Activated naive CD8-positive, alpha-beta T cell treated with anti-CD3 and anti-CD28 coated beads, Interleukin-2, amount 50 U/mL, for 16 hours (primary cell): ENCODE measurements at regions not wholly inside any gene's neighbourhood (a gene's known extent, or its start where the extent isn't known, plus 50 kb on each side); places are given as distances from the start of the nearest gene placed in this dataset.

Source experiments
- DNase-seq: peaks from one replicate; pipeline ENCODE4 v3.0.0-alpha.2; 2020; ENCODE audit warnings: low read depth, low spot score

DNA sequence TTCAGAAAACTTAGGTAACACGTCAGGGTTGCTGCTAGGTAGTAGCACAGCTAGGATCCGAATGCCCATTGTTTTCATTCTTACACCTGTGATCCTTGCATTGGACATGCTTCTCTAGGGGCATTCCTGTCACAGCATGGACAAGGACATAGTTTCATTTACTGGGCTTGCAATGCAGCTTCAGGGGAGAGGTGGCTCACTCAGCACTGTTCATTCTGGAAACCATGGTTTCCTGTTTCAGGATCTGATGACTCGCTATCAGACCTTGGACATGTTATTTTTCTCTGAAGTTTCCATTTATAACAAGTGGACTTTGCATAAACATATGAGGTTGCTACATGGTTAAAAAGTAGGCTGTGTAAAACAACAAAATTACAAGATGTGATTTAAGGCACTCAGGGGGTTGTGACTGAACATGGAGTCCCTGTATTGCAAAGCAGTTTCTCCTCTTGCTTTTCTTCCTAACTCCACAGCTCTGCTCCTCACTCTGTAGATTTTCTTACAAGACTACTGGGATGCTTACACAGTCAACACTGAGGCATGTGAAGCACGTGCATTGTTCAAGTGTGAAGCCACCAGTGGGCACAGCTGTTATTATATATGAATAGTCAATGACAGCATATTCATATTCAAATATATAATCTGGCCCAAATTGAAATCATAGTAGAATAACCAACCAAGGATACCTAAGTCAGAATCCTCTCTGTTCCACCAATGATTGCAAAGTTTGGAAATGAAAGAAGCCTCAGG, 66.1 kb upstream of the STK32A start:
- DNase-seq: no peak

GRCh38 chr5:147169399-147169798, 65.4 kb upstream of the STK32A start:
- DNase-seq: no peak

DNA sequence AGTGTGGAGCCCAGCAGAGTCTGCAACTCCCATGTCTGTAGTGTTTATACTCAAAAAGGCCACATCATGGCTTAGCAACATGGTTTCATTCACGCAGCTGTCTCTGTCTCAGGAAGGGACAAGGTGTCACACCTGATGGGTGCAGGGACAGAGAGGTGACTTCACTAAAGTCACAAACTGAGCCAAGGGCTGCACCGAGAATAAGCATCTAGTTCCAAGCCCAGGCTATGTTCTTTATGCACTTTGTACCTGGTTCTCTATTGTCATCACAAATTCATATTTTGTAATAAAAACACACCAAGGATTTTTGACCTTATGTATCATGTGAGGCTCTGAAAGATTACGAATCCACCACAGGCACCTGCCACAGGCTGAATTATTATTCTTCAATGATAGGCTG, 64.9 kb upstream of the STK32A start:
- DNase-seq: no peak

DNA sequence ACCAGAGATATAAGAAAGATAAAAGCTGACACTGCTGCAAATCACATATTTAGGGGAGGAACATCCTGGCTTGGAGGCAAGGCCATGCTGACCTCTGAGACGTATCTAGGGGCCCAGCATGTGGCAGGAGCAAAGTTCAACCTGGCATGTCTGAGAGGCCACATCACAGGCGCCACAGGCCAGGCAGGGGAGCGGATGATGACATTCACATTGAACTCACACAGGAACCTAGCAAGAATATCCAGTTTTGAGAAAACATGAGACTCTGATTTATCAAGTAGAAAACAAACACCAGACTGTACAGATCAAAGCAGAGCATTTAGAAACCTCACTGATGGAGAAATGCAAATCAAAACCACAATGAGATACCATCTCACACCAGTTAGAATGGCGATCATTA, 64.2 kb upstream of the STK32A start:
- no peak for DNase-seq

DNA sequence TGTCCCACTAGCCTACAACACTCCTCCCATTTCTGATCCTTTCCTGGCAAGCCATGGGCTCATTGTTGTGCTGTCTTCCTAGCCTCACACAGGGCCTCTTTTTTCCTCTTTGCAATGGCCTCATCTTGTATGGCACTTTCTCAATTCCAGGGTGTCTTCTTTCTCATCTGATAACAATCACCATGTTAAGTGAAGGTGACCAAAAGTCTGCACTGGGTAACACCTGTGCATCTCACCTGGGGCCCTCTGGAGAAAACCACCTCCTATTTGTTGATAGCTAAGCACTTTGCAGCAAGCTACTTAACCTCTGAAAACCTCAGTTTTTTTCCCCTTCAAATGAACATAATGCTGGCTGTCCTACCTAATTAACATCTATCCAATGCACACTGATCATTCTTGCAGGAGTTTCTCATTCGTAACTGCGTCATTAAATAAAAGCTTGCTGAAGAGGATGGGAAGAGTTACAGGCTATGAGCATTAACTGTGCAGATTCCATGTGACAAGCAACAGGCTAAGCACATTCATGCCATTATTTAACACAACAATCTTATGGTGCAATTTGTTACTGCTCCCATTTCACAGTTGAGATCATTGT, 60.1 kb upstream of the STK32A start:
- DNase-seq: no peak

DNA sequence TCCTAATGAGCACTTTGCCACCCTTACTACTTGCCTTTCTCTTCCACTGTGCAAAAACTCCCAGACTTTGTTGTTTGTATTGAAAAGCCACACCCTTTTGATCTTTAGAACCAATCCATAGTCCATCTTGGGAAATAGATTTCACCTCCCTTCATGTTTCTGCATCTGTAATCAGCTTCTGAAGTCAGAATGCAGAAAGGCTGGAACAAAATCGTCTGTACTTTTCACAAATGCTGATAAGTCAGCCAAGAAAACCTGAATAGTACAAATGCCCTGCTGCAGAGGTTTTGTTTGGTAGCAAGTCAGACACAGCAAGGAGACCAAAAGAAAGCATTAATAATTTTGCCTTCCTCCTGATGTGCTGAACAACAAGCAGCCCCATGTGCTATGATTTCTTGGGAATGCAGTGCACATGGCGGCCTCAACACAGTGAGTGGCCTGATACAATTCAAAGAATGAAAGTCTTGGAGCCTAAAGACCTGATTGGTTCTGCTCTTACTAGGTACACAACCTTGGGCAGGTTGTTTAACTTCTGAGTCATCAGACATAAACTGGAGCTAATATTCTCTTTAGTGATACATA, 59.2 kb upstream of the STK32A start:
- no peak for DNase-seq

GRCh38 chr5:147176422-147176821, 58.4 kb upstream of the STK32A start:
- DNase-seq: no peak

DNA sequence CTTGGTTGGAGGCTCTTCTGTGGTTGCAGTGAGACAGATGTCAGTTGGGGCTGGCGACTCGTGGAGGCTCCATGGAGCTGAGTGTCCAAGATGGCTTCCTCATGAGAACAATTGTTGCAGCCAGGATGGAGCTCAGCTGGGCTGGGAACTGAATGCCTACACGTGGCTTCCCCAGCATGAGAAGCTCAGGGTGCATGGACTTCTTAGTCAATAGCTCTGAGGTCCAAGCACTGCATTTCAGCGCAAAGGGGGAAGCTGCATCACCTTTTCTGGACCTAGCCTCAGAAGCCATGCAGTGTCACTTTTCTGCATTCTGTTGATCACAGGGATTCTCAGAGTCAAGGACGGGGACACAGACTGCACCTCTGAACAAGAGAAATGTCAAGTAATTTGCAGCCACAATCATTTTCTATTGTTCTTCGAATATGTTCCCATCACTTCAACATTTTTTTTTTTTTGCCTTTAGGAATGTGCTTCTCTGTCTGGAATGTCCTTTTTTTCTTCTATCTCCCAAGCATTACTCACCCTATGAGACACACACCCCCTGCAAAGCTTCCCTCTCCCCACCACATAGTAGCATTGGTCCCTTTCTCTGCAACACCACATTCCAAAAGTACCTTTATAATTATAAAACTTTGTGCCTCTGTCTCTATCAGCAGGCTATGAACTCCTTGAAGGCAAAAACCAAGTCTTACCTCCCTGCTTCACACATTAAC, 57.5 kb upstream of the STK32A start:
- no peak for DNase-seq

DNA sequence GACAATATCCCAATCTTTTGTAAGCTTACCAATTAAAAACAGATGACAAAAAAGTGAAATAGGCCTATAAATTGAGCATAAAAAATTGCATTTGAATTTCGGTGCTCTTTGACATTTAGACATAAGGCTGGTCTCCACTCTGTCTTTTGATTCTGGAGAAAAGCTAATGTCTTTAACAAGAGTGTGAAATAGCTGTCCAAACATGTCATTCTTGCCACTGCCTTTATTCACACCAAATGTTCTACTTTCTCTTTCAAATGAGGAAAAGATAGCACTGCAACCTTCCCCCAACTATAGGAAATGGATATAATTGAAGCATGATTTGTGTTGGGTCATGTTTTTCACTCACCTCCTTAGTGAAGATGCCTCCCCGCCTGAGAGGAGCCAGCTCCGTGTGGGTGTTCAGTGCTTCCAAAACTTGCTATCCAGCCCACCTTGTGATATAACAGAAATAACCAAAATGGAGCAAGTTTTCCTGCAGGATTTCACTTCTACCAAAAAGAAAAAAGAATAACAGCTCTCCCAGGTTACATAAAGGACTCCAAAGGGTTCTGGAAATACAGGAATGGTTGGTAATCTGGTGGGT, 55.2 kb upstream of the STK32A start:
- DNase-seq: no peak

- DNase-seq: no peak
These were observed 54.1 kb upstream of the STK32A start for GRCh38 chr5:147180751-147181150.
